Urinary bladder (tissue), 3 donors: ENCODE measurements at regions not wholly inside any gene's neighbourhood (a gene's known extent, or its start where the extent isn't known, plus 50 kb on each side); places are given as distances from the start of the nearest gene placed in this dataset.

Experiments
- DNase-seq: peaks from one replicate; pipeline ENCODE4 v3.0.0-alpha.2; 2015; ENCODE audit errors: extremely low spot score
- H3K27ac ChIP-seq: one replicate; pipeline ENCODE4 v1.5.1; 2013; ENCODE audit warnings: low read depth, mild to moderate bottlenecking, moderate library complexity
- H3K36me3 ChIP-seq: one replicate; pipeline ENCODE4 v1.6.1; 2013; ENCODE audit warnings: mild to moderate bottlenecking, moderate library complexity; ENCODE audit not compliant: insufficient read depth
- H3K4me1 ChIP-seq: one replicate; pipeline ENCODE4 v1.6.1; 2013; ENCODE audit warnings: mild to moderate bottlenecking, moderate library complexity; ENCODE audit not compliant: insufficient read depth
- H3K4me3 ChIP-seq: one replicate; pipeline ENCODE4 v1.5.1; 2013; ENCODE audit warnings: low read depth, low read length
- WGBS: extraction: QIAGEN DNeasy Blood & Tissue Kit; methylation state at CpG from one replicate; pipeline ENCODE4 v1.1.7; 2013; 5-methylcytosine and 5-hydroxymethylcytosine counted together
- donor health status: healthy with polysubstance abuse.
- donor health status: healthy.

DNA sequence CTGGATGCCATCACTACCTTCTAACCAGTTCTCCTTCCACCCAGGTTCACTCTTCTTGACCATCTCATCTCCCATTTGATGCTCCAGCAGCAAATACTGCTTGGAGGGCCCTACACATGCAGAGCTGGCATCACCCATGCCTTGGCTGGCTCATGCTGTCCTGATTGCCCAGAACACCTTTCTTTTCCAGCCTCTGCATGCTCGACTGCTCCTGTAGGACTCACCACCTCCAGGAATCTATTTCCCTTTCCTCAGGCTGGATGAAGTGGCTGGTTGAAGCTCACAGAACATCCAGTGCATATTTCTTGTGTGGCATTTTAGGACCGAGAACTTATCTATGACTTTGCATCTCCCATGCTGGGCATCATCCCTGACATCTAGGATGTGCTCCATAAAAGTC lies 148.3 kb downstream of the CPEB2 start:
- H3K36me3 ChIP-seq = no peaks in the 10 kb centered on the region
- no peak for DNase-seq
- no peak overlapping the region for H3K4me3 ChIP-seq
- WGBS = 94% methylated on average over 2 of the region's 2 CpGs
- no peaks in the 10 kb centered on the region for H3K4me1 ChIP-seq
- H3K27ac ChIP-seq = no peak overlapping the region

DNA sequence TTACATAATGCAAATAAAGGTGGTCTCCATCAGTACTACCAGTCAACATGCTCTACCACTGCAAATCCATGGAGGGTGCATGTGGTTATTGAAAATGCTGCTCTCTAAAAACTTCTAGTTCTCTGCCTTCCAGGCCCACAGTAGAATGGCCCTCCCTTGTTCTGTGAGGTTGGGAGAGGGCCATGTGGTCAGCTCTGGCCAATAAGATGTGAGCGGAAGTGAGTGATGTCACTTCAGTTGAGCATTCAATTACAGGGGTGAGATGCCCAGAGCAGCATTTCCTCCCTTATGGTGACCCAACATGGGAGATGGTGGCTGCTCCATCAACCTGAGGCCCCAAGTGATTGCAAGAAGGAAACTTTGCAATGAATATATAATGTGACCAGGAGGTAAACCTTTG lies 148.8 kb downstream of the CPEB2 start:
- Histone ChIP-seq H3K27ac (no peak overlapping the region), H3K4me1 (no peaks in the 10 kb centered on the region), H3K36me3 (no peaks in the 10 kb centered on the region), H3K4me3 (no peak overlapping the region)
- 55% methylated on average over 1 of the region's 1 CpG for WGBS
- no peak for DNase-seq

DNA sequence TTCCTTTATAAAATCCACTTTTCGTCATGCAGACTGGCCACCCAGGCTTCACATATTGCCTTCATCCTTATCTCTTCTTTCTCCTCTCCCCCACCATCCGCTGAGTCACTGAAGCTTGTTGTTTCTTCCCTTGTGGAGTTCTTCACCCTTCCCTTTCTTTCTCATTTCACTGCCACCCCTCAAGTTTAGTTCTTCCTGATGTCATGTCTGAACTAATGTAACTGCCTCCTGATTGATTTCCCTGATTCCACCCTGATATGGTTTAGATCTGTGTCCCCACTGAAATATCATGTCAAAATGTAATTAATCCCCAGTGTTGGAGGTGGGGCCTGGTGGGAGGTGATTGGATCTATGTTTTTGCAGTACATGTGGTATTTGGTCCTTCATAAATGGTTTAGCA lies 151.4 kb downstream of the CPEB2 start:
- Histone ChIP-seq H3K4me3 (no peak overlapping the region), H3K27ac (no peak overlapping the region), H3K36me3 (no peaks in the 10 kb centered on the region), H3K4me1 (no peaks in the 10 kb centered on the region)
- DNase-seq = no peak
- 89% methylated on average over 2 of the region's 2 CpGs for WGBS

DNA sequence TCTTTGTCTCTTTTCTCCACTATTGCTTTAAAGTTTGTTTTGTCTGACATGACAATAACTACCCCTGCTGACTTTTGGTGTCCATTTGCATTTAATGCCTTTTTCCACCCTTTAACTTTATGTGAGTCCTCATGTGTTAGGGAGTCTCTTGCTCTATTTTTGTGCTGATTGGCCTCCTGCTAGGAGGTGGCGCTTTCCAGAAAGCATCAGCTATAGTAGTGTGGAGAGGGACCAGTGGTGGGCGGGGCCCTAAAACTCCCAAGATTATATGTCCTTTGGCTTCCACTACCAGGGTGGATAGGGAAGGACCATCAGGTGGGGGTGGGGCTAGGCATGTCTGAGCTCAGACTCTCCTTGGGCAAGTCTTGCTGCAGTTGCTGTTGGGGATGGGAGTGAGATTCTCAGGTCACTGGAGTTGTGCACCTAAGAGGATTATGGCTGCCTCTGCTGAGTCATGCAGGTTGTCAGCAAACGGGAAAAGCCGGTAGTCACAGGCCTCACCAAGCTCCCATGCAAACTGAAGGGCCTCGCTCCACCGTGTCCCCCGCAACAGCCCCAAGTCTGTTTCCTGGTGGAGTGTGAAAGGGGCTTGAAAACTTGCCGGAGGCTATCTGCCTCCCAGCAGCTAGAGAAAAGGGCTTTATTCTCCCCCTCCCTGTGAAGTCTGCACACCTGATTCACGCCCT lies 156.3 kb downstream of the CPEB2 start:
- no peak overlapping the region for H3K4me3 ChIP-seq
- no peak overlapping the region for H3K27ac ChIP-seq
- no peaks in the 10 kb centered on the region for H3K4me1 ChIP-seq
- DNase-seq = no peak
- H3K36me3 ChIP-seq = no peaks in the 10 kb centered on the region
- 77% methylated on average over 9 of the region's 9 CpGs for WGBS

DNA sequence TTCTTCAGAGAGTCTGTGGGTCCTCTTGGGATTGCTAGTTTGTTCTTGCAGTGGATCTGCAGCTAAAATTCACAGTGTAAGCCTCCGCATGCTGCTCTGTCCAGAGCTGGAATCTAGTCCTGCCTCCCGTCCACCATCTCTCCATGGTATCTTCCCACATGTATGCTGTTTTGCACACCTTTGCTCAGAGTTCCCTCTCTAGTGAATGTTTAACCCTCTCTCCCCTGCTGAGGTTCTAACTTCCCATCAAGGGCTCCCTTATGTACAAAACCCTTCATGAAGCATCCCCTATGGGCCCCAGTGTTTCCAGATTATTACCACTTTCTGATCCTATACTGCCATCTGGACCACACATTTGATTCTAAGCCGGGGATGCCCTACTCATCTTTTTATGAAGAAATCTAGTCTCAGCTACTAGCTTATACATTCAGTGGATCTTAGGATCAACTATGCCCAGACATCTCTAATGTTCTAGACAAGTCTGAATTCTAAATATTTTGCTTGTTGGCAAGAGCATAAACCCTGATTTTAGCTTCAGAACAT lies 157.3 kb downstream of the CPEB2 start:
- 88% methylated on average over 3 of the region's 3 CpGs for WGBS

DNA sequence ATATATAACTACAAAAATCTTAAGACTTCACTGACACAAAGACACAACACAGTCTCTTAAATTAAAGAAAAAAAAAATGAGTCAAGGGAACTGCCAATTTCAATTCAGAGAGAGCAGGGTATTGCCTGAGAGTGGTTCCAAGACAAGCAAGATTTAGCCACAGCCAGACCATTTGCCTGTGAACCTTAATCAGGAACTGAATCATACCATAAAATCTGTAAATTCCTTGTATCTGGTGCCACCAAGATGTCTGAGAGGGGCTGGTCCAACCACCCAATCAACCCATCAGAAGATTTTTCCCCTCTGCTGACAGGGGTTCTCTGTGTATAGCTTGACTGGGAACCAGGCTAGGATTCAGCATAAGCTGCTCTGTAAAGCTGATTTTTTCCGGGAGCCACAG lies 159.2 kb downstream of the CPEB2 start:
- no peaks in the 10 kb centered on the region for H3K36me3 ChIP-seq
- 84% methylated on average over 1 of the region's 1 CpG for WGBS
- H3K27ac ChIP-seq = no peak overlapping the region
- H3K4me1 ChIP-seq = no peaks in the 10 kb centered on the region
- DNase-seq = no peak
- no peak overlapping the region for H3K4me3 ChIP-seq

More for the DNA sequence above, 157.3 kb downstream of the CPEB2 start:
- Histone ChIP-seq H3K4me3 (no peak overlapping the region), H3K36me3 (no peaks in the 10 kb centered on the region), H3K4me1 (no peaks in the 10 kb centered on the region), H3K27ac (no peak overlapping the region)
- no peak for DNase-seq

DNA sequence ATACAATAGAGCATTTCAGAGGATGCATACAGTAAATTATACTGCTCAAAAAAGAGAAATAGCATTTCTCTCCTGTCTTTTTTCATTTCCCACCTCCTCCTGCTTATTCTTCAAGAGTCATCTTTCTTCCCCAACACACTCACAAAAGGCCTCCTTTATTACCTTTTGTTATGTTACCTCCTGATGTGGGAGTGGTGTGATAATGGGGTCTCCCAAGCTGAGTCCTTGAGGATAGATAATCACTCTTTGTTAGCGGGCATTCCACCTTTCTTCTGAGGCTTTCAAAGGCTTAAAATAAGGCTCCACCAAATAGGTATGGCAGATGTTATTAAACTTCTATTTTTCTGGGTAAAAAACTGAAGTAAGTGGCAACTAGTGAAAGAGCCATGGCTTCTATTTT lies 159.8 kb downstream of the CPEB2 start:
- DNase-seq = no peak
- Histone ChIP-seq H3K4me3 (no peak overlapping the region), H3K27ac (no peak overlapping the region), H3K36me3 (no peaks in the 10 kb centered on the region), H3K4me1 (no peaks in the 10 kb centered on the region)
- 99% methylated on average over 1 of the region's 1 CpG for WGBS

DNA sequence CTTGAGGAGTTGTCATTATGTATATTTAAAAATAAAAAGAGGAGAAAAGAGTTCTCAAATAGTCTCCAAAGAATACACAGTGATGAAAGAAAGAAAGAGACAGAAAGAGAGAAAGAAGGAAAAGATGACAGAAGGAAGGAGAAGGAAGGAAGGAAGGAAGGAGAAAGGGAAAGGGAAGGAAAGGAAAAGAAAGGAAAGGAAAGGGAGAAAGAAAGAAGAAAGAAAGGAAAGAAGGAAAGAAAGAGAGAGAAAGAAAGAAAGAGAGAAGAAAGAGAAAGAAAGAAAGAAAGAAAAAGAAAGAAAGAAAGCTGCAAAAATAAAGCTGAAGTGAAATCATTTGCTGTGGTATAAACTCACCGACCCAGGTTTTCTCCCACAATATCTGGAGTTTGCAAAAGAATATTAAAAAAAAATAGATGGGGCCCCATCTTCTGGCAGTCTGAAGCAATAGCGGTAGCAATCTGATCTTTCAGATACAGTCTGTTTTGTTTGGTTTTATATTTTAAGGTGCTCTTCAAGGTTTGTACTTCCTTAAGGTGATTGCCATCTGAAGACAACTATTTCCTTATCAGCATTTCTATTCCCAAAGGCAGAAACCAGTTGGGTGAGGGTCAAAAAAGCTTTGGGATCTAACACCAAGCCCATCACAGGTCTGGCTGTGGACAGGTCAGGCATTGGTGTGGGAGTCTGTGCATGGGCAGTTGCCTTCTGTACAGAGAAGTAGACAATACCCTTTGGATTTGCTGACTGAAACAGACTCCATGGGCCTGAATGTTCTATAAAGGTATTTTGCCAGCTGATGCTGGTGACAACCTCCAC lies 160.4 kb downstream of the CPEB2 start:
- 17% methylated on average over 2 of the region's 2 CpGs for WGBS
- Histone ChIP-seq H3K4me1 (no peaks in the 10 kb centered on the region), H3K27ac (no peak overlapping the region), H3K4me3 (no peak overlapping the region), H3K36me3 (no peaks in the 10 kb centered on the region)
- DNase-seq = no peak

DNA sequence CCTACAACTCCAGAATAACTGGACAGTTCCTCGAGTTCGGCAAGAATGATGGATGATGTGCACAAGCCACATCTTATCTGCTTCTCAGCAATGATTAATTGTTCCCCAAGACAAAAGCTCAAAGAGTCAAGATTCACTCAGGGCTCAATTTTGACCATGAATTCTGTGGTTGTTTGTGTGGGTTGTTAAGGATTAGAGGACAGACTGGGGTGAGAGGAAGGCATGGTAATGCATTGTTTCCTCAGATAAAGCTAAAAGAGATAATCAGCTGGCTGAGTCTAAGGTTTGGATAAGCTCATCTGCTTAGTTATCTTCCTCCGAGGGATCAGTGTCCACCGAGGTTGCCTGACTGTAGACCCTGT lies 161.0 kb downstream of the CPEB2 start:
- H3K27ac ChIP-seq = no peak overlapping the region
- H3K4me3 ChIP-seq = no peak overlapping the region
- H3K36me3 ChIP-seq = no peaks in the 10 kb centered on the region
- H3K4me1 ChIP-seq = no peaks in the 10 kb centered on the region
- DNase-seq = no peak
- WGBS = 34% methylated on average over 4 of the region's 4 CpGs

DNA sequence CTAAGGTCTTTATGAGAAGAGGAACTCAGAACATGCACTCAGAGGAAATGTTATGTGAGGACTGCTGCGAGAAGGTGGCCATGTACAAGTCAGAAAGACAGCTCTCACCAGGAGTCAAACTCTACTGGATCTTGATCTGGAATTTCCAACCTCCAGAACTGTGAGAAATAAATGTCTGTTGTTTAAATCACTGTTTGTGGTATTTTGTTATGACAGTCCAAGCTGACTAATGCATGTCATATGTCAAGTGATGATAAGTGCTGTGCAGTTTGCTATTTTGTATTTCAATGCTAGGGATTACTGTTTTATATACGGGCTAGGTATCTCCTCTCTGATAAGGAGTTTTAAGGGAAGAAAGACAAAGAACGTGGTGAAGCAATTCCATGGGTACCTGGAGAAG lies 162.3 kb downstream of the CPEB2 start:
- no peaks in the 10 kb centered on the region for H3K36me3 ChIP-seq
- no peak overlapping the region for H3K27ac ChIP-seq
- DNase-seq = no peak
- no peaks in the 10 kb centered on the region for H3K4me1 ChIP-seq
- 63% methylated on average over 3 of the region's 3 CpGs for WGBS
- no peak overlapping the region for H3K4me3 ChIP-seq

DNA sequence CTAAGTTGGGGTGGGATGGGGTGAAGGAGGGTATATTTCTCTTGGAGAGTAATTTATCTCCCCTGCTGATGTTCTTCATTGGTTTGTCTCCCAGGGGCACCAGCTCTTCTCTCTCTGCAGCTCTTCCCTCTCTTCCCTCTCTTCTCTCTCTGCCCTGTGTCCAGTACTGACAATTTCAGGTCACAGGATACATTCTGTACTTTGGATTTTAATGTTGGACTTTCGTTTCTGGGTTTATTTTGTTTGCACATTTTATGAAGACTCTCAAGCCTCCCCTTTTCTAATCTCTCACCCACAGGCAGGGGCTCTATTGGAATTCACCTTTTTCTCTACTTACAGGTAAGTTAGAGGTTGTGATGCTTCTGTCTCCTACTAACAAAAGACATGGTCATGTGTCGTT lies 165.5 kb downstream of the CPEB2 start:
- 71% methylated on average over 2 of the region's 2 CpGs for WGBS
- H3K4me3 ChIP-seq = no peak overlapping the region
- H3K36me3 ChIP-seq = no peaks in the 10 kb centered on the region
- H3K4me1 ChIP-seq = no peaks in the 10 kb centered on the region
- no peak overlapping the region for H3K27ac ChIP-seq
- no peak for DNase-seq

DNA sequence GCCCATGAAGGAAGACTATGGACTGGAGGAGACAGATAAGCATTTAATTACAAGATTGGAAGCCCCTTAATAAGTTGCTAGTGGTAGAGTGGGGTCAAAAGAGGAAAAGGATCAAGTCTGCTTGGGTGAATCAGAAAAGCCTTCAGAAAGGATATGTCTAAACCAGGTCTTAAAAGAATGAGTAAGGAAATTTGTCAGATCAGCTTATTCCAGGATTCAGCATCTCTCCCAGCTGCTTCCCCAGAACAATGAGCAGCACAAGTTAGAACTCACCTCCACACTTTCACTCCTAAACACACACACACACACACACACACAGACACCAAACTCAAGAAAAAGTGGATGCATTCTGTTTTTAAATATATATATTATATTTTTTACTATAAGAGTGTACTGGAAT lies 166.5 kb downstream of the CPEB2 start:
- Histone ChIP-seq H3K4me3 (no peak overlapping the region), H3K4me1 (no peaks in the 10 kb centered on the region), H3K36me3 (no peaks in the 10 kb centered on the region), H3K27ac (no peak overlapping the region)
- no peak for DNase-seq

DNA sequence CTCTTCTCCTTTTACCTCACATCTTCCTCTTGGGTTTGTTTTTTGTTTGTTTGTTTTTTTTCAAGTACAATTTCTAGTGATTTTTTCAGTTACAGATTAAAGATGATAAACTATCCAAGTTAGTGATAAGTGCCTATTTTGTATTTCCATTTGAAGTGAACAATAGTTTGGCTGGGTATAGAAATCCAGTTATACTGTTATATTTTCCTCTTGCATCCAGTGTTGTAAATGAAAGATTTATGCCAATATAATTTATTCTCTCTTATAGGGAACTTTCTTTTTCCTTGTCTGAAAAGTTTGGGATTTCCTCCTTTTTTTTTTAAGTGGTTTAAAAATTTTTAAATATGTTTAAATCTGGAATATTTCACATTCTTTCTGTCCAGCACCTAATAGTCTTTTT lies 169.4 kb downstream of the CPEB2 start:
- H3K27ac ChIP-seq = no peak overlapping the region
- no peaks in the 10 kb centered on the region for H3K36me3 ChIP-seq
- DNase-seq = no peak
- H3K4me1 ChIP-seq = no peaks in the 10 kb centered on the region
- H3K4me3 ChIP-seq = no peak overlapping the region

DNA sequence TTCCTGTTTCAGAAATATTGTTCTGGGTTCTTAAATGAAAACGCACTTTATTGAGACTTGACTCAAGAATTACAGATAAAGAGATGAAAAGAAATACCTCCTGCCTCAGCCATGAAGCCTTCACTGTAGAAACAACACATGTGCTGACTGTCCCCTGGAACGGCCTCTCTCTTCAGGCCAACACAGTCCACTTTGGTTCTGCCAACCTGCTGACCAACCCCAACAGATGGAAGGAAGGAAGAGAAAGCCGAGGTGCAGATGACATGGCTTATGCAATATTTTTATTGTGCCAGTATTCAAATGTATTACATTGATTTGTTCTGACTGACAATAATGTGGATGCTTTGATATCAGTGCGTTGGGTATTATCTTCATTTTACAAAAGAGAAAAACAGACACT lies 171.0 kb downstream of the CPEB2 start:
- Histone ChIP-seq H3K36me3 (no peaks in the 10 kb centered on the region), H3K27ac (no peak overlapping the region), H3K4me1 (no peaks in the 10 kb centered on the region), H3K4me3 (no peak overlapping the region)
- no peak for DNase-seq
- WGBS = 84% methylated on average over 4 of the region's 4 CpGs
